Uterus (tissue), 3 donors: ENCODE measurements at regions not wholly inside any gene's neighbourhood (a gene's known extent, or its start where the extent isn't known, plus 50 kb on each side); places are given as distances from the start of the nearest gene placed in this dataset.

ENCODE experiments used
- DNase-seq, 2 donors: peaks; one replicate each; pipeline ENCODE4 v3.0.0-alpha.2; 2019 to 2020
- H3K27ac ChIP-seq, 2 donors: fragments of 200-600 bp; sonication (generic); 1 replicate in 1 of 2; 2 replicates in 1 of 2; pipeline ENCODE4 v1.5.1; 2016 to 2018
- H3K27me3 ChIP-seq, 2 donors: fragments of 200-600 bp; sonication (generic); one replicate each; pipeline ENCODE4 v1.5.1; 2018 to 2019; ENCODE audit warnings: control low read depth in 1 of 2
- H3K36me3 ChIP-seq, 2 donors: fragments of 200-600 bp; sonication (generic); one replicate each; pipeline ENCODE4 v1.5.1; 2019; ENCODE audit warnings: control low read depth in 1 of 2
- H3K4me1 ChIP-seq, 2 donors: fragments of 200-600 bp; sonication (generic); one replicate each; pipeline ENCODE4 v1.5.1; 2018 to 2019; ENCODE audit warnings: control low read depth in 1 of 2
- H3K4me3 ChIP-seq, 2 donors: fragments of 200-600 bp; sonication (generic); 1 replicate in 1 of 2; 2 replicates in 1 of 2; pipeline ENCODE4 v1.5.1; 2018 to 2019; ENCODE audit warnings: mild to moderate bottlenecking in 1 of 2
- H3K9me3 ChIP-seq, 2 donors: fragments of 200-600 bp; sonication (generic); one replicate each; pipeline ENCODE4 v1.5.1; 2019; ENCODE audit warnings: control low read depth in 1 of 2
- CTCF ChIP-seq, 4 experiments: fragments of 200-600 bp in 2 of 4; fragments of 450-650 bp in 2 of 4; sonication (generic) in 2 of 4; IDR thresholded peaks; one replicate each; pipeline ENCODE4 v1.5.1; 2016 to 2019; ENCODE audit warnings: antibody characterized with exemption in 4 of 4, mild to moderate bottlenecking in 2 of 4, moderate library complexity in 1 of 4
- POLR2A ChIP-seq, 2 donors: fragments of 450-650 bp; IDR thresholded peaks; one replicate each; pipeline ENCODE4 v1.6.1; 2016; ENCODE audit warnings: antibody characterized with exemption in 2 of 2, mild to moderate bottlenecking in 1 of 2, moderate library complexity in 1 of 2
- intact Hi-C: fragments of 100-400 bp; cut with DNase I; formaldehyde crosslinking; loops from one replicate; pipeline ENCODE4 v1.15.1; 2023; ENCODE audit warnings: low total_unique reads
- donor health status: DM: yes; HTN: yes; CAD: no.

GRCh38 chr14:97582022-97582421 lies 784.8 kb downstream of the VRK1 start:
- Histone ChIP-seq H3K4me3 (no peak overlapping the region), H3K36me3 (no peaks in the 10 kb centered on the region), H3K9me3 (no peaks in the 10 kb centered on the region), H3K4me1 (no peaks in the 10 kb centered on the region), H3K27ac (no peak overlapping the region), H3K27me3 (no peaks in the 10 kb centered on the region)
- no peak for TF ChIP-seq CTCF (IDR thresholded peaks at IDR 0.05)
- TF ChIP-seq POLR2A (IDR thresholded peaks at IDR 0.05) = no peak
- no peak for DNase-seq
- intact Hi-C loops = no loop called here

- H3K27me3 ChIP-seq = no peaks in the 10 kb centered on the region
- TF ChIP-seq POLR2A (IDR thresholded peaks at IDR 0.05) = no peak
- no peak for TF ChIP-seq CTCF (IDR thresholded peaks at IDR 0.05)
- no peak overlapping the region for H3K27ac ChIP-seq
- no peak overlapping the region for H3K4me3 ChIP-seq
- no peak for DNase-seq
- H3K36me3 ChIP-seq = no peaks in the 10 kb centered on the region
- H3K4me1 ChIP-seq = no peaks in the 10 kb centered on the region
- H3K9me3 ChIP-seq = no peaks in the 10 kb centered on the region
- intact Hi-C loops = no loop called here
Observed at GRCh38 chr14:97584528-97584927, 787.3 kb downstream of the VRK1 start.

GRCh38 chr14:97592341-97592980 lies 795.3 kb downstream of the VRK1 start:
- Histone ChIP-seq H3K27me3 (no peaks in the 10 kb centered on the region), H3K9me3 (no peaks in the 10 kb centered on the region), H3K4me1 (no peaks in the 10 kb centered on the region), H3K36me3 (no peaks in the 10 kb centered on the region), H3K27ac (no peak overlapping the region), H3K4me3 (no peak overlapping the region)
- intact Hi-C loops = no loop called here
- DNase-seq = no peak
- no peak for TF ChIP-seq CTCF (IDR thresholded peaks at IDR 0.05)
- TF ChIP-seq POLR2A (IDR thresholded peaks at IDR 0.05) = no peak

- Histone ChIP-seq H3K36me3 (no peaks in the 10 kb centered on the region), H3K4me3 (no peak overlapping the region), H3K9me3 (no peaks in the 10 kb centered on the region), H3K4me1 (no peaks in the 10 kb centered on the region), H3K27ac (no peak overlapping the region), H3K27me3 (no peaks in the 10 kb centered on the region)
- no peak for DNase-seq
- intact Hi-C loops = no loop called here
- no peak for TF ChIP-seq CTCF (IDR thresholded peaks at IDR 0.05)
- no peak for TF ChIP-seq POLR2A (IDR thresholded peaks at IDR 0.05)
Observed at GRCh38 chr14:97594306-97594705, 797.1 kb downstream of the VRK1 start.

- H3K36me3 ChIP-seq = no peaks in the 10 kb centered on the region
- H3K9me3 ChIP-seq = no peaks in the 10 kb centered on the region
- H3K4me3 ChIP-seq = no peak overlapping the region
- no peaks in the 10 kb centered on the region for H3K4me1 ChIP-seq
- no peak for TF ChIP-seq POLR2A (IDR thresholded peaks at IDR 0.05)
- TF ChIP-seq CTCF (IDR thresholded peaks at IDR 0.05) = no peak
- no peaks in the 10 kb centered on the region for H3K27me3 ChIP-seq
- intact Hi-C loops = no loop called here
- no peak overlapping the region for H3K27ac ChIP-seq
- no peak for DNase-seq
Observed at GRCh38 chr14:97602438-97603117, 805.4 kb downstream of the VRK1 start.
